Esophagus squamous epithelium (tissue), 5 donors: ENCODE measurements at regions not wholly inside any gene's neighbourhood (a gene's known extent, or its start where the extent isn't known, plus 50 kb on each side); places are given as distances from the start of the nearest gene placed in this dataset.

Source experiments
- DNase-seq: peaks from one replicate; lab custom pipeline; 2025; lab: John Stamatoyannopoulos, UW
- H3K27ac ChIP-seq, 4 donors: fragments of 200-600 bp; sonication (generic); one replicate each; pipeline ENCODE4 v1.5.1; 2016 to 2019; ENCODE audit warnings: mild to moderate bottlenecking in 1 of 4
- H3K27me3 ChIP-seq, 4 donors: fragments of 200-600 bp; sonication (generic); 1 replicate in 3 of 4; 2 replicates in 1 of 4; pipeline versions ENCODE4 v1.5.1 to v1.6.0; 2017 to 2021; ENCODE audit warnings: antibody characterized with exemption in 1 of 4
- H3K36me3 ChIP-seq, 3 donors: fragments of 200-600 bp; sonication (generic); one replicate each; pipeline ENCODE4 v1.5.1; 2016 to 2019
- H3K4me1 ChIP-seq, 3 donors: fragments of 200-600 bp; sonication (generic); one replicate each; pipeline ENCODE4 v1.5.1; 2017 to 2019
- H3K4me3 ChIP-seq, 4 donors: fragments of 200-600 bp; sonication (generic); 1 replicate in 3 of 4; 2 replicates in 1 of 4; pipeline ENCODE4 v1.5.1; 2016 to 2019; ENCODE audit warnings: mild to moderate bottlenecking in 2 of 4, moderate library complexity in 1 of 4
- H3K9me3 ChIP-seq, 3 donors: fragments of 200-600 bp; sonication (generic); one replicate each; pipeline ENCODE4 v1.5.1; 2016 to 2019
- CTCF ChIP-seq, 6 experiments: fragments of 450-650 bp in 4 of 6; fragments of 200-600 bp in 2 of 6; sonication (generic) in 2 of 6; IDR thresholded peaks; one replicate each; pipeline ENCODE4 v1.5.1; 2016 to 2019; ENCODE audit warnings: antibody characterized with exemption in 6 of 6, mild to moderate bottlenecking in 4 of 6, moderate library complexity in 4 of 6
- POLR2A ChIP-seq, 4 donors: fragments of 450-650 bp; IDR thresholded peaks; one replicate each; pipeline ENCODE4 v1.6.1; 2017; ENCODE audit warnings: antibody characterized with exemption in 4 of 4, mild to moderate bottlenecking in 4 of 4, moderate library complexity in 3 of 4
- whole genome bisulfite sequencing, 2 donors: methylation state at CpG; one replicate each; pipeline ENCODE4 v1.1.5; 2018; 5-methylcytosine and 5-hydroxymethylcytosine counted together
- intact Hi-C: fragments of 100-400 bp; cut with DNase I; formaldehyde crosslinking; loops from one replicate; pipeline ENCODE4 v1.15.0; 2022
- donor health status: DM: yes; HTN: yes; CAD: no.

DNA sequence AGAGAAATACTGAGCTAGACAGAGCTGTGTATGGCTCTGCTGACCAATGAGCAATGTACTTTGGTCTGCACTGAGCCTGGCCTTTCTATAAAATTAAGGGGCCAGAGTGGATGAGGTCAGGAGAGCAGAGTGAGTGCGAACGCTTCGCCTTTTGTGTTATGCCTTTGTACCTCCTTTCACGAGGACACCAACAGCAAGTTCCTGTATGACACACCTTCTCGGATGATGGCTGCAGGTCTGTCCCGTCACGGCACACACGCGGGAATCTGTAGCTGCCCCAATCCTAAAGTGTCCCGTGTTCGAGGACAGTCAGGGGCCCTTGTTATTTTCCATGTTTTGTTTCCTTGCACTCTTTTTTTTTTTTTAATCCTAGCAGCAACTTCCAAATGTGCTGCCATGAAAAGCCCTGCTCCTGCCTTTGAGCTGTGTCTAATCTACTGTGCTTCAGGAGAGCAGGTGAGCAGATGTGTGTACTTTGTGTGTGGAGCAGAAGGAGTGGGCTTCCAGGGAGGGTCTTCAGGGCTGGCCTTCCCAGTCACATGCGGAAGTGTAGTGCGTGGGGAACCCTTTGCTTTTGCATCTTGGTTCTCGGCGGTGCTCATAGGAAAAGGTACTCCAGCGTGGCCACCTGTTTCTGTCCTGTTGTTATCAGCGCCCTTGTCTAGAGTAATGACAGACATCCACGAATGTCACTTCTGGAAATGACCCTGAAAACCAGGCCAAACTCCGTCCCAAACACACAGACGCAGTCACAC is 213.2 kb downstream of the NDUFA10 start:
- peaks cover 4 to 27% (median 20%) of the 10 kb centered on the region in 3 donors for H3K4me1 ChIP-seq
- WGBS, 2 donors: 86 to 91% methylated on average over 13 to 20 of the region's 20 CpGs
- intact Hi-C loops: no loop called here
- peaks cover 0 to 5% (median 0%) of the 10 kb centered on the region in 4 donors for H3K27me3 ChIP-seq
- H3K36me3 ChIP-seq: no peaks in the 10 kb centered on the region
- no peak overlapping the region for H3K4me3 ChIP-seq
- no peak for TF ChIP-seq CTCF (IDR thresholded peaks at IDR 0.05)
- TF ChIP-seq POLR2A (IDR thresholded peaks at IDR 0.05): no peak
- H3K9me3 ChIP-seq: no peaks in the 10 kb centered on the region
- H3K27ac ChIP-seq: peak overlapping the region in 2 of 4 donors; percentile 37 to 44
- no peak for DNase-seq

DNA sequence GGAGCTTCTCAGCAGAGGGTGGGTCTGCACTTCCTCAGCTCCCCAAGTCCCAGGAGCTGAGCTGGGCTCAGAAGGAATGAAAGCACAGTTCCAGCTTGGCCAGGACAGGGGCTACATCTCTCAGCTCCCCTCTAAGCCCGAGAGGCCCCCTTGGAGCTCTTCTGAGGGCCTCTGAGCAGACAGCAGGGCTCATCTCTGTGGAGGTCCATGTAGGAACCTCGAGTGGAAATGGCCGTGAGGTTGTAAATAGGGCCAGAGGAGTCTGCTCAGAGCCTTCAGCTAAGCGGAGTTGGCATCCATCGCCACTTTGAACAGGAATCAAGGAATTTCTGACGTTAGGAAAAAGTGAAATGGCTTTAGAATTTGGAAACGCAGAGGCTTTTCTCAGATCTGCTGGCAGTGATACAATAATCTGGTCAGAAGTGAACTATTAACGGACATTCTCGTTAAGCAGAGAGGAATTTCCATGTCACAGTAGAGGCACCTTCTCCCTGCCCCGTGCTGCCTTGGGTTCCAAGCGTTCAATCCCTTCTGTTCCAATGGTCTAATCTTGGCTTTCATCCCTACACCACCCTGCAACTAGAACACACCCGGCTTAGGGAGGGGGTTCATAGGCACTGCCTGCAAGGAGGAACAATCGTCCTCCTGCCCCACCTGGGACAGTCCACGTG is 213.9 kb downstream of the NDUFA10 start:
- Histone ChIP-seq H3K27ac (peak overlapping the region in 2 of 4 donors; percentile 37 to 44), H3K4me3 (no peak overlapping the region), H3K4me1 (peaks cover 4 to 27% (median 20%) of the 10 kb centered on the region in 3 donors), H3K36me3 (no peaks in the 10 kb centered on the region), H3K9me3 (no peaks in the 10 kb centered on the region), H3K27me3 (peaks cover 0 to 5% (median 0%) of the 10 kb centered on the region in 4 donors)
- 49 to 60% methylated on average over 10 to 13 of the region's 14 CpGs for WGBS, 2 donors
- TF ChIP-seq CTCF (IDR thresholded peaks at IDR 0.05): no peak
- TF ChIP-seq POLR2A (IDR thresholded peaks at IDR 0.05): no peak
- DNase-seq: no peak
- intact Hi-C loops: no loop called here

DNA sequence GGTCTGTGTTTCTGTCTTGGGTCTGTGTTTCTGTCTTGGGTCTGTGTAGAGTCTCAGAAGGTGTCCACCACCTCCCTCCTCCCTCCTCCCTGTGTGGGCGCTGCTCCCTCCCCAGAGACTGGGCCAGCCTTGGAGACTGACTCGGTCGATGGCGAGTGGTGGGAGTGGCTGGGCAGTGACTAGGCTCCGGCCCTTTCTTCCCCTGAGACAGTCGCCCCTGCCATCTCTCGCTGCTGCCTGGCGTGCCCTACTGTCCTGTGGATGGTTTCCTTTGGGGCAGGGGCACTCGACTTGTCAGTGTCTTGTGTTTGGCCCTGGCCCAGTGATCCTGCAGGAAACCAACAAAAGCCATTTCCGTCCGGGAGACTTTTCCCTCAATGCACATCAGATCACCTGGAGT is 215.8 kb downstream of the NDUFA10 start:
- TF ChIP-seq CTCF (IDR thresholded peaks at IDR 0.05): no peak
- no peak for TF ChIP-seq POLR2A (IDR thresholded peaks at IDR 0.05)
- Histone ChIP-seq H3K9me3 (no peaks in the 10 kb centered on the region), H3K27ac (no peak overlapping the region), H3K27me3 (peaks cover 0 to 3% (median 0%) of the 10 kb centered on the region in 4 donors), H3K36me3 (no peaks in the 10 kb centered on the region), H3K4me3 (no peak overlapping the region), H3K4me1 (peaks cover 0 to 14% (median 13%) of the 10 kb centered on the region in 3 donors)
- WGBS, 2 donors: 49 to 68% methylated on average over 4 to 5 of the region's 11 CpGs
- intact Hi-C loops: no loop called here
- no peak for DNase-seq

- WGBS, 2 donors: 82 to 94% methylated on average over 9 to 10 of the region's 10 CpGs
Observed at GRCh38 chr2:239807568-239807967, 217.6 kb downstream of the NDUFA10 start.

More at GRCh38 chr2:239807568-239807967, 217.6 kb downstream of the NDUFA10 start:
- Histone ChIP-seq H3K27ac (no peak overlapping the region), H3K4me3 (no peak overlapping the region), H3K36me3 (no peaks in the 10 kb centered on the region), H3K4me1 (peaks cover 0 to 4% (median 0%) of the 10 kb centered on the region in 3 donors), H3K27me3 (peaks cover 0 to 6% (median 0%) of the 10 kb centered on the region in 4 donors), H3K9me3 (no peaks in the 10 kb centered on the region)
- no peak for DNase-seq
- TF ChIP-seq CTCF (IDR thresholded peaks at IDR 0.05): no peak
- TF ChIP-seq POLR2A (IDR thresholded peaks at IDR 0.05): no peak
- intact Hi-C loops: no loop called here
